Pancreas (tissue), 10 donors: ENCODE measurements at regions not wholly inside any gene's neighbourhood (a gene's known extent, or its start where the extent isn't known, plus 50 kb on each side); places are given as distances from the start of the nearest gene placed in this dataset.

Source experiments
- ATAC-seq, 4 donors: fragments of 200-7000 bp; cut with Tn5 transposase; one replicate each; pipeline versions ENCODE4 v1.8.0 to v1.9.1; 2020; ENCODE audit warnings: mild to moderate bottlenecking in 4 of 4, moderate library complexity in 4 of 4
- DNase-seq, 6 donors: peaks; one replicate each; pipeline ENCODE4 v3.0.0-alpha.2; 2020
- FAIRE-seq: peaks from 2 replicates; lab custom pipeline; 2012; peaks lifted over from hg19 to GRCh38; lab: Jason Lieb, UNC
- H3K27ac ChIP-seq, 4 donors: fragments of 200-600 bp; sonication (generic); 1 replicate in 3 of 4; 2 replicates in 1 of 4; pipeline versions ENCODE4 v1.5.0 to v1.8.0; 2020
- H3K27me3 ChIP-seq, 4 donors: fragments of 200-600 bp; one replicate each; pipeline ENCODE4 v1.8.0; 2021
- H3K36me3 ChIP-seq, 3 donors: fragments of 200-600 bp; sonication (generic) in 1 of 3; one replicate each; pipeline versions ENCODE4 v1.5.0 to v1.8.0; 2020 to 2021
- H3K4me1 ChIP-seq, 3 donors: fragments of 200-600 bp; one replicate each; pipeline ENCODE4 v1.8.0; 2021
- H3K4me3 ChIP-seq, 4 donors: fragments of 200-600 bp; sonication (generic) in 2 of 4; one replicate each; pipeline versions ENCODE4 v1.5.0 to v1.8.0; 2020 to 2021
- H3K9me3 ChIP-seq, 4 donors: fragments of 200-600 bp; one replicate each; pipeline ENCODE4 v1.8.0; 2021
- CTCF ChIP-seq, 4 donors: fragments of 200-600 bp; sonication (generic) in 3 of 4; IDR thresholded peaks; one replicate each; pipeline versions ENCODE4 v1.5.0 to v1.8.0; 2021; ENCODE audit warnings: antibody characterized with exemption in 4 of 4
- WGBS, 2 donors: extraction: QIAGEN DNeasy Blood & Tissue Kit; methylation state at CpG; one replicate each; pipeline ENCODE4 v1.1.7; 2013; 5-methylcytosine and 5-hydroxymethylcytosine counted together
- intact Hi-C, 3 donors: fragments of 100-400 bp; cut with DNase I; formaldehyde crosslinking; loops; one replicate each; pipeline versions ENCODE4 v1.11.1 to v1.14.2; 2022
- donor health status: healthy with polysubstance abuse.
- donor health status: DM: no; HTN: no; CAD: no; lungs with moderate emphysema.
- donor health status: DM: no; HTN: no; CAD: no.
- donor health status: control.
- donor health status: control.
- donor health status: Bipolar disorder and iron deficiency.
- donor health status: DM: yes; HTN: yes; CAD: no.
- donor health status: DM: no; HTN: no; CAD: no.
- donor health status: DM: no; HTN: no; CAD: no.
- donor health status: DM: yes; HTN: yes; CAD: no.

DNA sequence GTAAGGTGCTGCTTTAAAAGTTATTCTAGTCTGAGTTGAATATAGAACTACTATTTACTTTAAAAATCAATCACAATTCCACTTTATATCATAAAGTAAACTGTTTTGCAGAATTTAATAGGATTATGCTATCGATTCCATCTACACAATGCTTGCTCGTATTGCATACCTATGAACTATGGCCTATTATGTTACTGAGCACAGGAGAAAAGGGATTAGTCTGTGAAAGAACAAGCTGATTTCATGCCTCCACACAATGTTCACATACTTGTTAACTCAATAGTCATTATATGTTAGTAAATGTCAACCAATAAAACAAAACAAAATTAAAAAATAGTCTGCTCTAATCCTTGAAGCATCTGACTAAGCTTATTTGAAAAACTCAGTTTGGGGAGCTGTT lies 223.6 kb downstream of the PCDH10 start:
- H3K27me3 ChIP-seq: no peaks in the 10 kb centered on the region
- H3K9me3 ChIP-seq: no peaks in the 10 kb centered on the region
- no peak overlapping the region for H3K27ac ChIP-seq
- intact Hi-C loops: no loop called here
- no peaks in the 10 kb centered on the region for H3K36me3 ChIP-seq
- DNase-seq (no peak), ATAC-seq (no peak), FAIRE-seq (no peak)
- H3K4me3 ChIP-seq: no peak overlapping the region
- no peak for TF ChIP-seq CTCF (IDR thresholded peaks at IDR 0.05)
- whole genome bisulfite sequencing, 2 donors: 13 to 25% methylated on average over 2 of the region's 2 CpGs
- H3K4me1 ChIP-seq: no peaks in the 10 kb centered on the region

- TF ChIP-seq CTCF (IDR thresholded peaks at IDR 0.05): no peak
- FAIRE-seq (no peak), ATAC-seq (peak in 1 of 4 donors; percentile 13), DNase-seq (no peak)
- H3K27me3 ChIP-seq: peaks cover 0 to 2% (median 0%) of the 10 kb centered on the region in 4 donors
- no peaks in the 10 kb centered on the region for H3K4me1 ChIP-seq
- H3K9me3 ChIP-seq: no peaks in the 10 kb centered on the region
- H3K36me3 ChIP-seq: no peaks in the 10 kb centered on the region
- intact Hi-C loops: no loop called here
- H3K4me3 ChIP-seq: no peak overlapping the region
- 49 to 71% methylated on average over 3 of the region's 3 CpGs for WGBS, 2 donors
- no peak overlapping the region for H3K27ac ChIP-seq
Observed at GRCh38 chr4:133355633-133356032, 206.5 kb downstream of the PCDH10 start.

DNA sequence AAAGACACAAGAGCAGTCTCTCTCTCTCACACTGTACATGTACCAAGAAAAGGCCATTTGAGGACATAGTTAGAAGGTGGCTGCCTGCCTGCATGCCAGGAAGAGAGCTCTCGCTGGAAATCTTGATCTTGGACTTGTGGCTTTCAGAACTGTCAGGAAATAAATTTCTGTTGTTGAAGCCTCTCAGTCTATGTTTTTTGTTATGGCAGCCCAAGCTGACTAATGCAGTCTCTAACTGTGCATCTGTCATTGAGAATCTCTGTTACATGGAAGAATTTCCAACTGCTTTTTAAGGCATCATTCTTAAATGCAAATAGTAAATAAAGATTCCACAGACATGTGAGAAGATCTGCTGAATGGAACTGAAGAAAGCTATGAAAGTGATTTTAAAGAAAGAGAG lies 198.3 kb downstream of the PCDH10 start:
- Histone ChIP-seq H3K27ac (no peak overlapping the region), H3K27me3 (no peaks in the 10 kb centered on the region), H3K4me1 (no peaks in the 10 kb centered on the region), H3K4me3 (no peak overlapping the region), H3K36me3 (no peaks in the 10 kb centered on the region), H3K9me3 (no peaks in the 10 kb centered on the region)
- FAIRE-seq (no peak), DNase-seq (no peak), ATAC-seq (no peak)
- intact Hi-C loops: no loop called here
- 44 to 63% methylated on average over 1 of the region's 1 CpG for WGBS, 2 donors
- no peak for TF ChIP-seq CTCF (IDR thresholded peaks at IDR 0.05)

DNA sequence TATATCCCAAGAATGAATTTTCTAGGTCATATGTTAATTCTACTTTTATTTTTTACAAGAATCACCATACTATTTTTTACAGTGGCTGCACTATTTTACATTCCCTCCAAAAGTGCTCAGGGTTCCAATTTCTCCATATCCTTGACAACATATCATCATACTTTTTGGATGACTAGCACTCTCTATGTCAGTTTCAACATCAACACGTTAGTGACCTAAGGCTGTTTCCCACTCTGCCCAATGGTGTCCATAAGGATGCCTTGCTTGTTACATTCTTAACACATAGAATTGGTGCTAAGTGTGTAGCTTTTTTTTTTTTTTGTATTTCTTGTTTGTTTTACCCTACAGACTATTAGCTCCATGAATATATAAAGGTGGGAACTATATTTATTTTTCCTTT lies 175.4 kb downstream of the PCDH10 start:
- Histone ChIP-seq H3K27me3 (no peaks in the 10 kb centered on the region), H3K4me1 (no peaks in the 10 kb centered on the region), H3K9me3 (no peaks in the 10 kb centered on the region), H3K36me3 (no peaks in the 10 kb centered on the region), H3K27ac (no peak overlapping the region), H3K4me3 (no peak overlapping the region)
- whole genome bisulfite sequencing, 2 donors: 38 to 52% methylated on average over 1 of the region's 1 CpG
- FAIRE-seq (no peak), DNase-seq (no peak), ATAC-seq (no peak)
- intact Hi-C loops: no loop called here
- TF ChIP-seq CTCF (IDR thresholded peaks at IDR 0.05): no peak

DNA sequence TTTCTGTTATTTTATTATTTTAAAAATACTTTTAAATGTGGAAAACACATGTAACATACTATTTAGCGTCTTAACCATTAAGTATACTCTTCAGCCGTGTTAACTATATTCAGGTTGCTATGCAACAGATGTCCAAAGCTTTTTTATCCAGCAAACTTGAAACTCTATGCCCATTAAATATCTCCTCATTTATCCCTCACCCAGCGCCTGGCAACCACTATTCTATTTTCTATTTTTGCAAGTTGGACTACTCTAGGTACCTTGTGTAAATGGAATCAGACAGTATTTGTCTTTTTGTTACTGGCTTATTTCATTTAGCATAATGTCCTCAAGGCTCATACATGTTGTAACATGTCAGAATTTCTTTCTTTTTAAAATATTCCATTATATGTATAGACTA lies 174.6 kb downstream of the PCDH10 start:
- H3K9me3 ChIP-seq: no peaks in the 10 kb centered on the region
- no peak overlapping the region for H3K4me3 ChIP-seq
- DNase-seq (no peak), ATAC-seq (peak in 2 of 4 donors; percentile 51 to 83), FAIRE-seq (no peak)
- intact Hi-C loops: no loop called here
- WGBS, 2 donors: 58 to 74% methylated on average over 3 of the region's 3 CpGs
- TF ChIP-seq CTCF (IDR thresholded peaks at IDR 0.05): no peak
- no peaks in the 10 kb centered on the region for H3K4me1 ChIP-seq
- no peaks in the 10 kb centered on the region for H3K36me3 ChIP-seq
- H3K27me3 ChIP-seq: no peaks in the 10 kb centered on the region
- no peak overlapping the region for H3K27ac ChIP-seq
